GM10266 (cell line): ENCODE measurements at regions not wholly inside any gene's neighbourhood (a gene's known extent, or its start where the extent isn't known, plus 50 kb on each side); places are given as distances from the start of the nearest gene placed in this dataset.

Source experiments
- DNase-seq: peaks from one replicate; pipeline ENCODE4 v3.0.0; 2012; ENCODE audit errors: extremely low spot score
- CTCF ChIP-seq: IDR thresholded peaks from 2 replicates; pipeline ENCODE4 v1.5.1; 2012; ENCODE audit warnings: mild to moderate bottlenecking, low read depth; ENCODE audit not compliant: control insufficient read depth, insufficient read depth; ENCODE audit errors: missing control alignments

DNA sequence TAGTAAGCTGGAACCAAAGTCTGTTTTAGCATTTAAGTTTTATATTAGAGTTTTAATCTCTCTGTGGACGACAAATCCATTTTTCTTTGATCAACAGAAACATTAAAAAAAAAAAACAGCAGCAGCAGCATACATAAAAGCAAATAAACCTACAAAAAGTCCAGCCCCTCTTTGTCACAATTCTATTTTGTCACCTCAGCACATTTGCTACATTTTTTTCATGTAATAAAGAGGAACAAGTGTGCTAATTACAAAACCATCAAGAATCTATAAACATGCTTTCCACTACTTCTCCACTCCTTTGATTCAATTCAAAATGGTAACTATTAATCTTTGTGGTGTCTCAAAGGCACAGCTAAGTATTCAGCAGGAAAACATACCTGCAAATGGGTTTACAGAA, 259.8 kb upstream of the GNAI1 start:
- no peak for DNase-seq
- TF ChIP-seq CTCF = no peak

DNA sequence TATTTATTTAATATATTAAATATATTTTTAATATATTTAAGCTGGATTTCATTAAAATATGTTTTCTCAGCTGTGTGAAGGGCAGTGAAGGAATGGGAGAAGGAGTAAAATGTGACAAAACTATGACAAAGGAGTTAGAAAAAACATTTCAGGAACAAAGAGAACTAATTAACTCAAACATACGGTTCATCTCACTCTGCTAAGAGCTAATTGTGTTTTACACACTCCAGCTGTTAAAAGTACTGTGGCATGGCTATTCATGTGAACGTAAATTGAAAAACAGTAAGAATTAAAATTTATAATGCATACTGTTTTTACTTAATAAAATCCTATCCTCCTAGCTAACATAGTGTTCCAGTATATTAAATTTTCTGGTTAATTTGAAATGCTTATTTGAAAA, 262.5 kb upstream of the GNAI1 start:
- no peak for TF ChIP-seq CTCF
- no peak for DNase-seq

- no peak for TF ChIP-seq CTCF
- DNase-seq = no peak
Measured at GRCh38 chr7:79868010-79868409, 266.6 kb upstream of the GNAI1 start.

GRCh38 chr7:79862447-79863210, 272.0 kb upstream of the GNAI1 start:
- no peak for TF ChIP-seq CTCF
- no peak for DNase-seq

GRCh38 chr7:79855172-79855571, 279.5 kb upstream of the GNAI1 start:
- no peak for TF ChIP-seq CTCF
- no peak for DNase-seq

- TF ChIP-seq CTCF = no peak
- DNase-seq = no peak
Measured at GRCh38 chr7:79854621-79855020, 280.0 kb upstream of the GNAI1 start.

DNA sequence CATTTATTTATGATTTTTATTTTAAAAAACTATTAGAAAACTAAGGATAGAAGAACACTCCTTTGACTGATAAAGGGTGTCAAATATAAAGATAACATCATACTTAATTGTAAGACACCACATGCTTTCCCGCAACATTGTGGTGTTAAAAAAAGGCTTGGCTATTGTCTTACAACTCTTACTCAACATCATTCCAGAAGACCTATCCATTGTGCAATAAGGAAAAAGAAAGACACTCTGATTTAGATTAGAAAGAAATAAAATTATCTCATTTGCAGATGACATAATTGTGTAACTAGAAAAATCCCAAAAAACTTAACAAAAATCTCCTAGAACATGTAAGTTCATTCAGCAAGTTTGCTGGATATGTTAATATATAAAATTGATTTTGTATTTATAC, 296.7 kb upstream of the GNAI1 start:
- DNase-seq = no peak
- no peak for TF ChIP-seq CTCF
